GM23338 (cell line): ENCODE measurements at regions not wholly inside any gene's neighbourhood (a gene's known extent, or its start where the extent isn't known, plus 50 kb on each side); places are given as distances from the start of the nearest gene placed in this dataset.

Experiments used
- ATAC-seq: fragments of 200-7000 bp; cut with Tn5 transposase; 3 replicates; pipeline ENCODE4 v1.9.1; 2020
- DNase-seq: peaks from one replicate; pipeline ENCODE4 v3.0.0-alpha.2; 2015; ENCODE audit warnings: low spot score
- H2AFZ ChIP-seq: fragments of 200-600 bp; sonication (generic); 2 replicates; pipeline ENCODE4 v1.8.0; 2016; ENCODE audit warnings: antibody characterized with exemption, mild to moderate bottlenecking, moderate library complexity
- H3F3A ChIP-seq: fragments of 200-600 bp; sonication (generic); replicated peaks from 2 replicates; pipeline ENCODE4 v1.8.0; 2017; ENCODE audit warnings: antibody characterized with exemption, mixed run types, low read depth
- H3K27ac ChIP-seq: fragments of 200-600 bp; sonication (generic); 2 replicates; pipeline ENCODE4 v1.6.1; 2016; ENCODE audit warnings: low read depth
- H3K27me3 ChIP-seq: fragments of 200-600 bp; sonication (generic); 2 replicates; pipeline ENCODE4 v1.8.0; 2016; ENCODE audit warnings: mild to moderate bottlenecking, mixed run types, moderate library complexity; ENCODE audit not compliant: insufficient read depth
- H3K36me3 ChIP-seq: fragments of 200-600 bp; sonication (generic); 2 replicates; pipeline ENCODE4 v1.8.0; 2016; ENCODE audit warnings: mild to moderate bottlenecking; ENCODE audit not compliant: insufficient read depth
- H3K4me1 ChIP-seq: fragments of 200-600 bp; sonication (generic); 2 replicates; pipeline ENCODE4 v1.8.0; 2016; ENCODE audit warnings: mild to moderate bottlenecking, moderate library complexity; ENCODE audit not compliant: insufficient read depth
- H3K4me2 ChIP-seq: fragments of 200-600 bp; sonication (generic); 2 replicates; pipeline ENCODE4 v1.7.1; 2017; ENCODE audit warnings: mixed run types
- H3K4me3 ChIP-seq: fragments of 200-600 bp; sonication (generic); 2 replicates; pipeline ENCODE4 v1.6.1; 2016; ENCODE audit warnings: mixed run types
- H3K79me2 ChIP-seq: fragments of 200-600 bp; sonication (generic); replicated peaks from 2 replicates; pipeline ENCODE4 v1.8.0; 2017; ENCODE audit warnings: mild to moderate bottlenecking; ENCODE audit not compliant: insufficient read depth
- H3K9me2 ChIP-seq: fragments of 200-600 bp; sonication (generic); 2 replicates; pipeline ENCODE4 v1.8.0; 2017; ENCODE audit not compliant: insufficient read depth
- H4K20me1 ChIP-seq: fragments of 200-600 bp; sonication (generic); replicated peaks from 2 replicates; pipeline ENCODE4 v1.8.0; 2017; ENCODE audit warnings: mild to moderate bottlenecking; ENCODE audit not compliant: insufficient read depth
- H3K27ac Mint-ChIP-seq: 2 replicates; pipeline ENCODE4 v1.8.0; 2020; ENCODE audit warnings: inconsistent platforms, mild to moderate bottlenecking, moderate library complexity, mixed read lengths
- H3K27me3 Mint-ChIP-seq: 3 replicates; pipeline ENCODE4 v1.8.0; 2022; ENCODE audit warnings: low read depth, mild to moderate bottlenecking, moderate library complexity, mixed read lengths, inconsistent platforms; ENCODE audit not compliant: insufficient read depth, poor library complexity
- H3K36me3 Mint-ChIP-seq: 3 replicates; pipeline ENCODE4 v1.8.0; 2021; ENCODE audit warnings: low read depth, mild to moderate bottlenecking, inconsistent platforms, moderate library complexity, mixed read lengths
- H3K4me1 Mint-ChIP-seq: 3 replicates; pipeline ENCODE4 v1.8.0; 2020; ENCODE audit warnings: mild to moderate bottlenecking, inconsistent platforms, mixed read lengths
- H3K4me3 Mint-ChIP-seq: 3 replicates; pipeline ENCODE4 v1.8.0; 2021; ENCODE audit warnings: moderate library complexity, mild to moderate bottlenecking, inconsistent platforms, mixed read lengths
- H3K9me3 Mint-ChIP-seq: 3 replicates; pipeline ENCODE4 v1.8.0; 2020; ENCODE audit warnings: moderate library complexity, mild to moderate bottlenecking, inconsistent platforms, mixed read lengths
- CREB1 ChIP-seq: fragments of 250-450 bp; sonication (Bioruptor Pico); IDR thresholded peaks from 2 replicates; pipeline ENCODE4 v1.5.0; 2020; ENCODE audit warnings: low read depth, mild to moderate bottlenecking, moderate library complexity
- CTCF ChIP-seq, 2 experiments: fragments of 200-600 bp in 1 of 2; sonication (generic) in 1 of 2; conservative IDR thresholded peaks; 2 replicates each; pipeline versions ENCODE4 v1.5.1 to v1.6.1; 2016 to 2017; ENCODE audit warnings: antibody characterized with exemption in 2 of 2, low read depth in 2 of 2, mild to moderate bottlenecking in 2 of 2, moderate library complexity in 1 of 2
- ETS1 ChIP-seq: IDR thresholded peaks from 2 replicates; pipeline ENCODE4 v1.6.1; 2016; ENCODE audit warnings: antibody characterized with exemption
- EZH2 ChIP-seq: fragments of 200-600 bp; sonication (generic); IDR thresholded peaks from one replicate; pipeline ENCODE4 v1.8.0; 2017; ENCODE audit warnings: antibody characterized with exemption, mild to moderate bottlenecking, low read depth; ENCODE audit not compliant: unreplicated experiment
- EZH2phosphoT487 ChIP-seq: fragments of 200-600 bp; sonication (generic); IDR thresholded peaks from one replicate; pipeline ENCODE4 v1.8.1; 2018; ENCODE audit warnings: antibody characterized with exemption; ENCODE audit not compliant: unreplicated experiment
- JUNB ChIP-seq: IDR thresholded peaks from one replicate; pipeline ENCODE4 v1.6.1; 2016; ENCODE audit warnings: antibody characterized with exemption; ENCODE audit not compliant: unreplicated experiment
- NANOG ChIP-seq: IDR thresholded peaks from 2 replicates; pipeline ENCODE4 v1.6.1; 2016; ENCODE audit warnings: antibody characterized with exemption, borderline replicate concordance
- POLR2AphosphoS5 ChIP-seq: IDR thresholded peaks from 2 replicates; pipeline ENCODE4 v1.6.1; 2016; ENCODE audit warnings: antibody characterized with exemption, low read depth
- REST ChIP-seq: IDR thresholded peaks from one replicate; pipeline ENCODE4 v1.6.1; 2018; ENCODE audit warnings: antibody characterized with exemption; ENCODE audit not compliant: unreplicated experiment
- STAT1 ChIP-seq: IDR thresholded peaks from one replicate; pipeline ENCODE4 v1.6.1; 2016; ENCODE audit warnings: antibody characterized with exemption; ENCODE audit not compliant: unreplicated experiment
- ZNF114 ChIP-seq: fragments of 250-450 bp; sonication (Bioruptor Pico); IDR thresholded peaks from 2 replicates; pipeline ENCODE4 v1.5.0; 2020; ENCODE audit warnings: mild to moderate bottlenecking, moderate library complexity
- ZNF331 ChIP-seq: fragments of 250-450 bp; sonication (Bioruptor Pico); IDR thresholded peaks from 2 replicates; pipeline ENCODE4 v1.5.0; 2020; ENCODE audit warnings: low read depth, mild to moderate bottlenecking, moderate library complexity
- ZNF462 ChIP-seq: fragments of 250-450 bp; sonication (Bioruptor Pico); IDR thresholded peaks from 2 replicates; pipeline ENCODE4 v1.5.0; 2020; ENCODE audit warnings: mild to moderate bottlenecking, moderate library complexity

- no peaks in the 10 kb centered on the region for H3K79me2 ChIP-seq
- H3K36me3 ChIP-seq = no peaks in the 10 kb centered on the region
- Mint-ChIP-seq H3K27ac (no peak overlapping the region), H3K27me3 (no peaks in the 10 kb centered on the region), H3K4me3 (no peak overlapping the region), H3K36me3 (no peaks in the 10 kb centered on the region), H3K9me3 (no peaks in the 10 kb centered on the region), H3K4me1 (no peaks in the 10 kb centered on the region; the same call in 2 of the 3 replicates)
- H3K4me3 ChIP-seq = no peak overlapping the region
- no peak overlapping the region for H2AFZ ChIP-seq
- DNase-seq (no peak), ATAC-seq (no peak)
- no peaks in the 10 kb centered on the region for H3K9me2 ChIP-seq
- no peaks in the 10 kb centered on the region for H4K20me1 ChIP-seq
- no peaks in the 10 kb centered on the region for H3K4me1 ChIP-seq
- TF ChIP-seq JUNB (no peak), ZNF462 (no peak), ETS1 (no peak), ZNF114 (CRISPR knock-in tag) (no peak), CTCF (conservative IDR thresholded peaks at IDR 0.05; ENCODE audit: low read depth in 2 of 2) (no peak), EZH2 (no peak), CREB1 (CRISPR knock-in tag) (no peak), REST (no peak), POLR2AphosphoS5 (no peak), ZNF331 (CRISPR knock-in tag) (no peak), STAT1 (no peak), NANOG (no peak), EZH2phosphoT487 (no peak)
- H3F3A ChIP-seq = no peaks in the 10 kb centered on the region
- H3K27ac ChIP-seq = no peak overlapping the region
- H3K27me3 ChIP-seq = no peaks in the 10 kb centered on the region
- H3K4me2 ChIP-seq = no peak overlapping the region
Observed at GRCh38 chr5:99034336-99034735, 105.5 kb upstream of the CHD1 start.
